GM18951 (cell line): ENCODE measurements at regions not wholly inside any gene's neighbourhood (a gene's known extent, or its start where the extent isn't known, plus 50 kb on each side); places are given as distances from the start of the nearest gene placed in this dataset.
"Not testable (repeated sequence)": the region's sequence is repeated elsewhere in the genome, so short reads cannot be mapped to it uniquely, and the experiment has no call there.

ENCODE experiments used
- POLR2A ChIP-seq: IDR thresholded peaks from 4 replicates; pipeline ENCODE4 v1.6.1; 2011; ENCODE audit warnings: mild to moderate bottlenecking; ENCODE audit not compliant: insufficient read length, insufficient read depth; ENCODE audit errors: extremely low read depth
- in situ Hi-C: fragments of 300-500 bp; cut with MboI; formaldehyde crosslinking; loops from one replicate; pipeline ENCODE4 v1.12.0; 2022; ENCODE audit warnings: low sequenced_read_pairs, mixed read lengths, inconsistent platforms; ENCODE audit not compliant: unreplicated experiment

DNA sequence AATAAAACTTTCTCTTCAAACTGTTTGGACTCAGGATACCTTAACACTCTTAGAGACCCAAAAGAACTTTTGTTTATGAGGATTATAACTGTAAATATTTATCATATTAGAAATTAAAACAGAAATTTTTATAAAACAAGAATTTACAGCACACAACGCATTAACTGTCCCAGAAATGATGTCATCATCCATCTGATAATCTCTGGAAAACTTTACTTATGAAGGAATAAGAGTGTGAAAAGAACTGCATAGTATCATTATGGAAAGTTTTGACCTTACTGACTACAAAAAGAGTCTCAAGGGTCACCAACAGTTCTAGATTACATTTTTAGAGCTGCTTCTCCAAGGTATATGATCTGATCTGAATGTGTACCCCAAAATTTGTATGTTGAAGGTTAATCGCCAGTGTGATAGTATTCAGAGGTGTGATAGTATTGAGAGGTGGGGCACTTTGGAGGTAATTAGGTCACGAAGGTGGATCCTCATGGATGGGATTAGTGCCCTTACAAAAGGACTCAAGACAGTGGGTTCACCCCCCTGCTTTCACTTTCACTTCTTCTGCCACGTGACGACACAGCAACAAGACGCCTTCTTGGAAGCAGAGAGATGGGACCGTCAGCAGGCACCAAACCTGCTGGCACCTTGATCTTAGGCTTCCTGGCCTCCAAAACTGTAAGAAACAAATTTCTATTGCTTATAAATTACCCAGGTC lies 95.7 kb upstream of the NR5A2 start:
- no peak for TF ChIP-seq POLR2A
- in situ Hi-C loops: no loop called here

DNA sequence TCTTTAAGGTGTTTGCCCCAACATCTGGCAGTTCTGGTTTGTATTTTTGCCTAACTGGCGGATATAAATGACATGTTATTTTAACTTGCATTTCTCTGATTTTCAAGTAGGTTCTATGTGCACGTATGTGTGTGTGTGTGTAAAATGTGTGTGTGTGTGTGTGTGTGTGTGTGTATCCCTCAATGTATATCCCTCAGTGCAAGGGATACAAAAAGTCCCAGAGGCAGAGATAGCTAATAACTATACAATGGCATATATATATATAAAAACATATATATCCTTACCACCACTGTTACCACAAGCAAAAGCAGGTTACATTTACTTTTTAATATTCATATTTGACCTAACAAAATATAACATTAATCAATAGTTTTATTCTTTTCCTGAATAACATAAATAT lies 95.0 kb upstream of the NR5A2 start:
- in situ Hi-C loops: no loop called here
- no peak for TF ChIP-seq POLR2A

DNA sequence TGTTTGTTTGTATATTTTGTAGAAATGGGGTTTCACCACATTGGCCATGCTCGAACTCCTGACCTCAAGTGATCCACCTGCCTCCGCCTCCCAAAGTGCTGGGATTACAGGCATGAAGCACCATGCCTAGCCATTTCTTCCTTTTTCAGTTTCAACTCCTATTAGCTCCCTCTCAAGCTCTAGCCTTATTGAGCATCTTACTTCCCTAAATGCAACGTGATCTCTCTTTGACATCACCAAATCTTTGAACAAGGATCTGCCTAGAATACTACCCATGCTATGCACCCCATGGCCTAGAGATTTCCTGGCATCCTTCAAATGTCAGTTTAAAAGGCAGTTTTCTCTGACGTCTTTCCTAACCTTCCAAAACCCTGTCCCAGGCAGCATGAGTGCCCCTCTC lies 91.1 kb upstream of the NR5A2 start:
- in situ Hi-C loops: no loop called here
- no peak for TF ChIP-seq POLR2A

DNA sequence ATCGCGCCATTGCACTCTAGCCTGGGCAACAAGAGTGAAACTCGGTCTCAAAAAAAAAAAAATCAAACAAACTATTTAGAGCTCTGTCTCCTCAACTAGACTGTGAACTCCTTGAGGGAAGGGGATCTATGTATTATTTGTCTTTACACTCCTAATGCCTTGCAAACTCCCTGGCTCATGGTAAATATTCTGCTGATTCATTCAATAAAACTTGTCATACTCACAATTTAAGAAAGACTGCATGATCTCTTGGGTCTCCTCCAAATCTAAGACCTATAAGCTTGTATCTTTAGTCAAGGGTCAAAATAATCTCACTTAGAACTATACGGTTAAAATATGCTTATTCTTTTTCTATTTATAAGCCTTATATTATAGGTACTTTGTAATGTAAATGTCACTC lies 90.3 kb upstream of the NR5A2 start:
- no peak for TF ChIP-seq POLR2A

DNA sequence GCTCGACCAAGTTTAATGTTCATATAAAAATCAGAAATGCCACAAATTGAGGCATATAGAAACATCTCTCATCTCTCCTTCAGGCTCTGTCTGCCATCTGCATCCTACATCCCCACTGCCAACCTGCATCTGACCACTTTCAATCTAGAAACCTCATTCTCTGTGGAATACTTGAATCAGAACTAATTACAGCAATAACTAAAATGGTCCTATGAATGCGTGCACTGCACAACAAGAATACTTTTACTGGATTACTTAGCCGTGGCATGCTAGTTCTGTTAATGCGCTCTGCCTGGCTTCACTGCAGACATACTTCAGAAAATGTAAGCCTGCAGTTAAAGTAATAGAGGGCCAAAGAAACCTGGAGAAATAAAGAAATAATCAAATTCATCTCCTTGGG lies 89.8 kb upstream of the NR5A2 start:
- in situ Hi-C loops: no loop called here
- TF ChIP-seq POLR2A: no peak

More for the DNA sequence above, 90.3 kb upstream of the NR5A2 start:
- in situ Hi-C loops: no loop called here

DNA sequence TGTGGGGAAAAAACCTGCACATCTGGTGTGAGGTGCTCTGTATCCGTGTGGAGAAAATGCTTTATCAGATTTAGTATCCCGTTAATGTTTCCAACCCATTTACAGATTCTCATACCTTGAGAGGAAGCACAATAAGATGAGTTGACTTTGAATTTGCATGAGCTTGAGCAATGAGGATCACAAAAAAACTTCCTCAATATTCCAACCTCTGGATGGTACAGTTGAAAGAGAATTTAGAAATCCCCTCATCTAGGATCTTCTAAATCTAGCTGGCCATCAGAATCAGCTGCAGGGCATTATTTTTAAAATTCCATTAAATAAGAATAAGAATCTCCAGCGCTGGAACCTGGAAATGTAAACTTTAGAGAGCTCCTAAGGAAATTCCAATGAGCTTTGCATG lies 82.5 kb upstream of the NR5A2 start:
- in situ Hi-C loops: no loop called here
- TF ChIP-seq POLR2A: no peak

DNA sequence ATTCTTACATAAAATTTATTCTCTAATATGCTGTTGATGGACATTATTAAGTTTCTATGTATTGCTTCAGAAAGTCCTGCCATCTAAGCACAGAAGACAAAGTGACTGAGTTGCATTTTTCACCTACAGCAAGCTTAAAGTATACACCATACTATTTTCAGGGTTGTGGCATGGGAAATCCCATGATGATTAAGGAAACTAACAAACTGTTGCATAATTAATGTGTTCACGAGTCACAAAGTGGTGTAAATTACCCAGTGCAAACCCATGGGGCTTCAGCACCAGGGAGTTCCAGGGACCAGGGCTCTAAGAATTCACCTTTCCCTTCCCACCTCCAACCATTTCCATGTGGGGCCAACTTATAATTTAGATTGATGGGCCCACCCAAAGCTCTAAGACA lies 81.9 kb upstream of the NR5A2 start:
- in situ Hi-C loops: no loop called here

DNA sequence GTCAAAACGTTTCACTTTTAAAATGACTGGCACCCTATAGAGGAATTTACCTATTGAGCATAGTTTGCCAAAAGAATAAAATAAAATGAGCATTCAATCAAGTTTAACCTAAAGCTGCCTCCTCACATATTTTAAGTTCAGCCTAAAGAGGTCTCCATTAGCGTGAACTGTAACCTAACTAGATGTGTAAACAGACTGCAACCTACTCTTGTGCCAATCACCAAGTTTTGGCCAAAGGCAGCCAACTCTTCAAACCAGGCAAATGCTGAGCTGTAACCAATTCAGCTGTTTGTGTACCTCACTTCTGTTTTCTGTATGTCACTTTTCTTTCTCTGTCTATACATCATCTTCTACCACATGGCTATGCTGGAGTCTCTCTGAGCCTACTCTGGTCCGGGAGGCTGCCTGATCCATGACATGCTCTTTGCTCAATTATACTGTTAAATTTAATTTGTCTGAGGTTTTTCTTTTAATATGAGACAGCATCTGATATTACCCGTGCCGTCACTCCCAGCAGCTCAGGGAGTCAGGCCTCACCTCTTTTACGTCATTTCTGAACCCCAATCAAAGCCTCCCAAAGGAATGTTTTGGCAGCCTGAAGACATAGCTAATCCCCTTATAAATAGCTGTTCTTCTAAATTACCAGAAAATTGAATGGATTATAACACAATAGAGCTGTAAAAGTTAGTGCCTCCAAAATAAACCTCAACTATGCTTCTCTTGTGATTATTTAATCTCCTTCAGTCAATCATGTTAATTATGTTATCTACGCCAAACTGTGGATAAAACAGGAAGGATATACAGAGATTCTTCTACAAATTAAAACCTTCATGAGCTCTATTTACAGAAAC lies 81.0 kb upstream of the NR5A2 start:
- in situ Hi-C loops: no loop called here

More for the DNA sequence above, 81.9 kb upstream of the NR5A2 start:
- no peak for TF ChIP-seq POLR2A

DNA sequence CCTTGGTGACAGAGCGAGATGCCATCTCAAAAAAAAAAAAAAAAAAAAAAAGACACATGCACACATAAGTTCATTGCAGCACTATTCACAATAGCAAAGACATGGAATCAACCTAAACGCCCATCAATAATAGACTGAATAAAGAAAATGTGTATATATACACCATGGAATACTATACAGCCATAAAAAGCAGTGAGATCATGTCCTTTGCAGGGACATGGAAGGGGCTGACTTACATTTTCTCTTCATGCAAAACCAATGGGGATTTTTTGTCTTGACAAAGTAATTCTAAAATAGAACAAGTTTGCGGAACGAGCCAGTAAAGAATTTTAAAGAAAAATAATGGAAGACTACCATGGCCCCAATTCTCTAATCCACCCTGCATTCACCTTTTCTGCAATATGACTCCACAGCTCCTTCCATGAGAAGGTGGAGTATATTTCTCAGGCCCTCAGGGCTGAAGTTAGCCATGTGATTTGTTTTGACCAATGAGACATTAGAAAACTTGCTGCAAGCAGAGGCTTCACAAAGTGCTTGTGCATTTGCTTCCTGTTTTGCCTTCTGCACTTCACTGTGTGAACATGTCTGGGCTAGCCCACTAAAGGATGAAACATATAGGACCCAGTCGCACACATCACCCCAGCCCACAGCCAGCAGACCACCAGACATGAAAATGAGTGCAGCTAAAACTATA lies 78.8 kb upstream of the NR5A2 start:
- TF ChIP-seq POLR2A: no peak
- in situ Hi-C loops: no loop called here

More for the DNA sequence above, 81.0 kb upstream of the NR5A2 start:
- TF ChIP-seq POLR2A: no peak

DNA sequence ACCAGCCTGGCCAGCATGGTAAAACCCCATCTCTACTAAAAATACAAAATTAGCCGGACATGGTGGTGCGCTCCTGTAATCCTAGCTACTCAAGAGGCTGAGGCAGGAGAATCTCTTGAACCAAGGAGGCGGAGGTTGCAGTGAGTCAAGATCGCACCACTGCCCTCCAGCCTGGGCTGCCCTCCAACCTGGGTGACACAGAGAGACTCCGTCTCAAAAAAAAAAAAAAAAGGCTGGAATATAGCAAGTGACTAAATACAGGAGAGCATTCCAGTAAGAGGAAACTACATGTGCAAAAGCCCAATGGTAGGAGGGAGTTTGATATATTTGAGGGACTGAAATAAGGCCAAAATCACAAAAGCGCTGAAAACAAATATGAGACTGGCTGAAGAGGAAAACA lies 76.5 kb upstream of the NR5A2 start:
- in situ Hi-C loops: not testable (repeated sequence)

DNA sequence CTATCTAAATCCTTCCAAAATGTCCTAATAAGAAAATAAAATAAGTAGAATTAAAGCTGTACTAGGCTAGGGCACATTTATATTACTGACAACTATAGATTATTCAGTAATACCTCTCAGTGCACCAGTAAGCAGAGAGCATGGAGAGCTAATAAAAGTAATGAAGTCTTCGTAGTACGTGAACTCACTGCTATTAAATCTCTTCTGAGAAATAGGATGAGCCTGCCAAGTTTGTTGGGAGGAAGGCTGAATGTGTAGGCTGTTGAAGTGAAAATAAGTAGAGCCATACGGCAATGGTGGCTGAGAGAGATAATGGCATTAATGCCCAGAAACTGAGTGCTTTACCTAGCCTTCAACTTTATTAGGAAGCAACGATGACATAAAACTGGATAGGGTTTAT lies 73.9 kb upstream of the NR5A2 start:
- in situ Hi-C loops: no loop called here
- TF ChIP-seq POLR2A: no peak

DNA sequence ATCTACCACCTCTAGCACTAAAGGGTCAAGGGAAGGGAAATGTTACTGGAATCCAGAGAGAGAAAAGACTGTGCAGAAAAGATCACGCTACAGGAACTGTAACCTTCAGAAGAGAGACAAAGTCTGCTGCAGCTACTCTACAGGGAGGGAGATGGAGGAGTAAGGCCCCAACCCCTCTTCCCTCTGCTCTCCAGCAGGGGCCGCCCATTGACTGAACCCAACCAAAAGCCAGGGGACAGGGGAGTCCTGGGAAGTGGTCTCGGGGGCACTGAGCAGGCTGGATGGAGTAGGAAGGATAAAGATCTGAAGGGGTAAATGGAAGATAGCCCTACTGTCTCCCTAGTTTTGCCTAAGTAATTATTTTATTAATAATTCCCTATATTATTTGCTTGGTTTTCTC lies 72.8 kb upstream of the NR5A2 start:
- in situ Hi-C loops: no loop called here
- no peak for TF ChIP-seq POLR2A

DNA sequence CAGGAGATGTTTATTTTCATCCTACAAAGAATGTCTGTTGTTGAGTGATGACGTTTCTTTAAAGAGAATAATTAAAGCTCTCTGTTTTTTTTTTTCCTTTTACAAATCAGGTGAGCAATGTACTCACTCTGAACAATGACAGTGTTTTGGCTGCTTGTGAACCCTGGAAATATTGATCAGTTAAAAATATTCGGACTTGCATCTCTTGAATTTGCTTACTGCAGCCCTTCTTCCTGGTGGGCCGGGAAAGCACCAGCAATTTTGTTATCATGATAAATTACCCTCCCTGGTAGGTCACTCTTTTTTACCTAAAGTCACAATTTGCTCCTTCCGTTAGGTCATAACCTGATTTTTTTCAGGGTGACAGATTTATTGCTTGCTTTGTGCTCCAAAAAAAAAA lies 72.3 kb upstream of the NR5A2 start:
- in situ Hi-C loops: no loop called here
- no peak for TF ChIP-seq POLR2A
